Sigmoid colon (tissue), 6 donors: ENCODE measurements at regions not wholly inside any gene's neighbourhood (a gene's known extent, or its start where the extent isn't known, plus 50 kb on each side); places are given as distances from the start of the nearest gene placed in this dataset.

Source experiments
- DNase-seq: peaks from one replicate; pipeline ENCODE4 v3.0.0-alpha.2; 2019
- H3K27ac ChIP-seq, 4 donors: fragments of 200-600 bp; sonication (generic); one replicate each; pipeline ENCODE4 v1.5.1; 2016 to 2019; ENCODE audit warnings: mild to moderate bottlenecking in 1 of 4
- H3K27me3 ChIP-seq, 3 donors: fragments of 200-600 bp; sonication (generic); one replicate each; pipeline ENCODE4 v1.5.1; 2019; ENCODE audit warnings: mild to moderate bottlenecking in 1 of 3
- H3K36me3 ChIP-seq, 4 donors: fragments of 200-600 bp; sonication (generic); one replicate each; pipeline ENCODE4 v1.5.1; 2016 to 2019
- H3K4me1 ChIP-seq, 4 donors: fragments of 200-600 bp; sonication (generic); one replicate each; pipeline ENCODE4 v1.5.1; 2017 to 2019
- H3K4me3 ChIP-seq, 4 donors: fragments of 200-600 bp; sonication (generic); one replicate each; pipeline ENCODE4 v1.5.1; 2017 to 2019; ENCODE audit warnings: mild to moderate bottlenecking in 2 of 4, moderate library complexity in 1 of 4
- H3K9me3 ChIP-seq, 4 donors: fragments of 200-600 bp in 3 of 4; sonication (generic) in 3 of 4; one replicate each; pipeline versions ENCODE4 v1.5.1 to v1.6.1; 2013 to 2019
- CTCF ChIP-seq, 4 experiments: fragments of 450-650 bp in 3 of 4; fragments of 200-600 bp in 1 of 4; IDR thresholded peaks; one replicate each; pipeline ENCODE4 v1.5.1; 2016 to 2019; ENCODE audit warnings: antibody characterized with exemption in 4 of 4, mild to moderate bottlenecking in 3 of 4, moderate library complexity in 2 of 4
- EP300 ChIP-seq, 4 donors: sonication (generic); formaldehyde crosslinking; IDR thresholded peaks; one replicate each; pipeline ENCODE4 v1.6.1; 2017; ENCODE audit warnings: antibody characterized with exemption in 4 of 4
- POLR2A ChIP-seq, 2 donors: fragments of 450-650 bp; IDR thresholded peaks; one replicate each; pipeline ENCODE4 v1.6.1; 2016; ENCODE audit warnings: antibody characterized with exemption in 2 of 2, mild to moderate bottlenecking in 2 of 2, moderate library complexity in 2 of 2
- POLR2AphosphoS5 ChIP-seq, 4 donors: sonication (generic); formaldehyde crosslinking; IDR thresholded peaks; one replicate each; pipeline ENCODE4 v1.6.1; 2017; ENCODE audit warnings: antibody characterized with exemption in 4 of 4
- WGBS, 2 donors: extraction: QIAGEN DNeasy Blood & Tissue Kit; methylation state at CpG; one replicate each; pipeline ENCODE4 v1.1.7; 2013; 5-methylcytosine and 5-hydroxymethylcytosine counted together
- intact Hi-C: fragments of 100-400 bp; cut with DNase I; formaldehyde crosslinking; loops from one replicate; pipeline ENCODE4 v1.15.1; 2023
- donor health status: healthy with polysubstance abuse.
- donor health status: healthy.

- Histone ChIP-seq H3K36me3 (peaks cover 0 to 14% (median 3%) of the 10 kb centered on the region in 4 donors), H3K4me1 (no peaks in the 10 kb centered on the region), H3K4me3 (no peak overlapping the region), H3K27me3 (no peaks in the 10 kb centered on the region), H3K9me3 (no peaks in the 10 kb centered on the region), H3K27ac (no peak overlapping the region)
- WGBS, 2 donors, result 79 to 80% methylated on average over 3 of the region's 3 CpGs
- TF ChIP-seq POLR2A (IDR thresholded peaks at IDR 0.05) (no peak), EP300 (IDR thresholded peaks at IDR 0.05) (no peak), CTCF (IDR thresholded peaks at IDR 0.05) (no peak), POLR2AphosphoS5 (IDR thresholded peaks at IDR 0.05) (no peak)
- DNase-seq, result no peak
- intact Hi-C loops, result no loop called here
Observed at GRCh38 chr16:27686926-27687325, 137.0 kb downstream of the KATNIP start.

GRCh38 chr16:27687605-27688004 is 137.7 kb downstream of the KATNIP start:
- Histone ChIP-seq H3K27me3 (no peaks in the 10 kb centered on the region), H3K4me1 (no peaks in the 10 kb centered on the region), H3K9me3 (no peaks in the 10 kb centered on the region), H3K4me3 (no peak overlapping the region), H3K36me3 (peaks cover 0 to 7% (median 0%) of the 10 kb centered on the region in 4 donors), H3K27ac (no peak overlapping the region)
- WGBS, 2 donors, result 92 to 99% methylated on average over 2 of the region's 2 CpGs
- DNase-seq, result no peak
- intact Hi-C loops, result no loop called here
- TF ChIP-seq CTCF (IDR thresholded peaks at IDR 0.05), result no peak
- TF ChIP-seq POLR2A (IDR thresholded peaks at IDR 0.05), result no peak
- no peak for TF ChIP-seq POLR2AphosphoS5 (IDR thresholded peaks at IDR 0.05)
- no peak for TF ChIP-seq EP300 (IDR thresholded peaks at IDR 0.05)

GRCh38 chr16:27689711-27690110 is 139.8 kb downstream of the KATNIP start:
- Histone ChIP-seq H3K36me3 (no peaks in the 10 kb centered on the region), H3K27me3 (no peaks in the 10 kb centered on the region), H3K4me3 (no peak overlapping the region), H3K27ac (no peak overlapping the region), H3K4me1 (no peaks in the 10 kb centered on the region), H3K9me3 (no peaks in the 10 kb centered on the region)
- DNase-seq, result no peak
- 91 to 93% methylated on average over 5 of the region's 5 CpGs for WGBS, 2 donors
- intact Hi-C loops, result loop anchor here (10.0 kb wide), 1 partner anchor 375 kb away; the partner anchor contains the start of gene GSG1L
- no peak for TF ChIP-seq EP300 (IDR thresholded peaks at IDR 0.05)
- no peak for TF ChIP-seq POLR2AphosphoS5 (IDR thresholded peaks at IDR 0.05)
- TF ChIP-seq POLR2A (IDR thresholded peaks at IDR 0.05), result no peak
- no peak for TF ChIP-seq CTCF (IDR thresholded peaks at IDR 0.05)

- 18 to 36% methylated on average over 3 of the region's 3 CpGs for WGBS, 2 donors
- intact Hi-C loops, result loop anchor here (10.0 kb wide), 1 partner anchor 374 kb away; the partner anchor contains the start of gene GSG1L
- no peak for DNase-seq
- no peak overlapping the region for H3K4me3 ChIP-seq
- H3K36me3 ChIP-seq, result no peaks in the 10 kb centered on the region
- no peaks in the 10 kb centered on the region for H3K4me1 ChIP-seq
- no peaks in the 10 kb centered on the region for H3K27me3 ChIP-seq
- TF ChIP-seq POLR2A (IDR thresholded peaks at IDR 0.05), result no peak
- TF ChIP-seq CTCF (IDR thresholded peaks at IDR 0.05), result peak in 1 of 4 experiments; percentile 40
- no peaks in the 10 kb centered on the region for H3K9me3 ChIP-seq
- H3K27ac ChIP-seq, result no peak overlapping the region
Observed at GRCh38 chr16:27690608-27691007, 140.7 kb downstream of the KATNIP start.

- Histone ChIP-seq H3K27me3 (no peaks in the 10 kb centered on the region), H3K27ac (no peak overlapping the region), H3K9me3 (no peaks in the 10 kb centered on the region), H3K4me3 (no peak overlapping the region), H3K4me1 (no peaks in the 10 kb centered on the region), H3K36me3 (no peaks in the 10 kb centered on the region)
- WGBS, 2 donors, result 91 to 96% methylated on average over 4 of the region's 4 CpGs
- no peak for TF ChIP-seq POLR2A (IDR thresholded peaks at IDR 0.05)
- no peak for TF ChIP-seq CTCF (IDR thresholded peaks at IDR 0.05)
- no peak for DNase-seq
- intact Hi-C loops, result loop anchor here (10.0 kb wide), 1 partner anchor 373 kb away; the partner anchor contains the start of gene GSG1L
Observed at GRCh38 chr16:27691721-27692120, 141.8 kb downstream of the KATNIP start.
